H1 (cell line): ENCODE measurements at regions not wholly inside any gene's neighbourhood (a gene's known extent, or its start where the extent isn't known, plus 50 kb on each side); places are given as distances from the start of the nearest gene placed in this dataset.

ENCODE experiments used
- CBX5 ChIP-seq: fragments of 300-800, 300-1000 bp; sonication (generic); IDR thresholded peaks from 2 replicates; pipeline ENCODE4 v1.7.1; 2016; ENCODE audit warnings: antibody characterized with exemption, low read length, low read depth
- CBX8 ChIP-seq: fragments of 300-800, 300-1000 bp; sonication (generic); IDR thresholded peaks from 2 replicates; pipeline ENCODE4 v1.7.1; 2016; ENCODE audit warnings: low read depth, low read length, borderline replicate concordance
- CEBPB ChIP-seq: IDR thresholded peaks from 2 replicates; pipeline ENCODE4 v1.6.1; 2012; ENCODE audit warnings: low read depth, low read length
- CREB1 ChIP-seq: IDR thresholded peaks from 2 replicates; pipeline ENCODE4 v1.6.1; 2012; ENCODE audit warnings: inconsistent platforms
- EP300 ChIP-seq, 2 experiments: IDR thresholded peaks; 1 replicate in 1 of 2; 2 replicates in 1 of 2; pipeline ENCODE4 v1.6.1; 2011 to 2012; ENCODE audit warnings: low read depth in 2 of 2, low read length in 2 of 2, mild to moderate bottlenecking in 2 of 2, borderline replicate concordance in 1 of 2, inconsistent platforms in 1 of 2, moderate library complexity in 1 of 2
- EZH2 ChIP-seq: fragments of 200-600 bp; sonication (generic); IDR thresholded peaks from 2 replicates; pipeline ENCODE4 v1.7.1; 2012; ENCODE audit warnings: low read depth, mild to moderate bottlenecking, moderate library complexity, low read length, inconsistent platforms; ENCODE audit not compliant: severe bottlenecking
- POLR2A ChIP-seq, 2 experiments: IDR thresholded peaks; 1 replicate in 1 of 2; 2 replicates in 1 of 2; pipeline ENCODE4 v1.6.1; 2011; ENCODE audit warnings: low read depth in 2 of 2, low read length in 2 of 2, mild to moderate bottlenecking in 2 of 2; ENCODE audit errors: control extremely low read depth in 1 of 2
- POLR2AphosphoS5 ChIP-seq: IDR thresholded peaks from 2 replicates; pipeline ENCODE4 v1.6.1; 2011; ENCODE audit warnings: low read depth, low read length
- TAF1 ChIP-seq: IDR thresholded peaks from 2 replicates; pipeline ENCODE4 v1.6.1; 2011; ENCODE audit warnings: mild to moderate bottlenecking, low read depth, low read length
- TEAD4 ChIP-seq: IDR thresholded peaks from 2 replicates; pipeline ENCODE4 v1.6.1; 2012; ENCODE audit warnings: low read depth, low read length, inconsistent platforms, mixed read lengths
- TF ChIP-seq, protein P1 (sequence below), 3 experiments: IDR thresholded peaks; 1 replicate in 2 of 3; 2 replicates in 1 of 3; pipeline versions ENCODE4 v1.5.1 to v1.6.1; 2011; ENCODE audit warnings: low read length in 3 of 3, mild to moderate bottlenecking in 3 of 3, inconsistent platforms in 2 of 3, low read depth in 1 of 3, moderate library complexity in 1 of 3; ENCODE audit not compliant: insufficient read depth in 1 of 3; ENCODE audit errors: control extremely low read depth in 1 of 3
- TF ChIP-seq, protein P2 (sequence below): IDR thresholded peaks from 2 replicates; pipeline ENCODE4 v1.6.1; 2012; ENCODE audit warnings: low read length, inconsistent platforms

DNA sequence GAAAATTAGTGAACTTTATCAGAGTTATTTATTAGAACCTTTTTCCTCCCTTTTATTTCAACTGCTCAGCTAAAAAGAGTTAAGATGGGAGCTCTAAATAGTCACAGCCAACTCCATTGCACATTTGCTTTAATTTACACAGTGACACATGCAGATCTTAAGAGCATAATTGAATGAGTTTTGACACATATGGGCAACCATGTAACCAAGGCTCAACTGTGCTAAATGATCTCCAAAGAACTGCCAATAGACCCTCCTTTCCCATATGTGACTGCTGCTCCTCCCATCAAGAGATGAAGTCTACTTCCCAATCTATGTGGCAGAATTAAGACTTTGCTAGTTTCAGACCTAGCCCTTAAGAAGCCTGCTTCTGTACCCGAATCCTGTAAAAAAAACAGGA, 960.0 kb downstream of the BCL11B start:
- no peak for TF ChIP-seq TAF1
- TF ChIP-seq EP300 (IDR thresholded peaks at IDR 0.05; ENCODE audit: borderline replicate concordance in 1 of 2, low read depth in 2 of 2, low read length in 2 of 2): no peak
- TF ChIP-seq POLR2A (IDR thresholded peaks at IDR 0.05; ENCODE audit: control extremely low read depth in 1 of 2, low read depth in 2 of 2, low read length in 2 of 2): no peak
- no peak for TF ChIP-seq CEBPB
- TF ChIP-seq POLR2AphosphoS5: no peak
- no peak for TF ChIP-seq CBX5
- TF ChIP-seq CREB1: no peak
- TF ChIP-seq CBX8: no peak
- TF ChIP-seq, protein P1, sequence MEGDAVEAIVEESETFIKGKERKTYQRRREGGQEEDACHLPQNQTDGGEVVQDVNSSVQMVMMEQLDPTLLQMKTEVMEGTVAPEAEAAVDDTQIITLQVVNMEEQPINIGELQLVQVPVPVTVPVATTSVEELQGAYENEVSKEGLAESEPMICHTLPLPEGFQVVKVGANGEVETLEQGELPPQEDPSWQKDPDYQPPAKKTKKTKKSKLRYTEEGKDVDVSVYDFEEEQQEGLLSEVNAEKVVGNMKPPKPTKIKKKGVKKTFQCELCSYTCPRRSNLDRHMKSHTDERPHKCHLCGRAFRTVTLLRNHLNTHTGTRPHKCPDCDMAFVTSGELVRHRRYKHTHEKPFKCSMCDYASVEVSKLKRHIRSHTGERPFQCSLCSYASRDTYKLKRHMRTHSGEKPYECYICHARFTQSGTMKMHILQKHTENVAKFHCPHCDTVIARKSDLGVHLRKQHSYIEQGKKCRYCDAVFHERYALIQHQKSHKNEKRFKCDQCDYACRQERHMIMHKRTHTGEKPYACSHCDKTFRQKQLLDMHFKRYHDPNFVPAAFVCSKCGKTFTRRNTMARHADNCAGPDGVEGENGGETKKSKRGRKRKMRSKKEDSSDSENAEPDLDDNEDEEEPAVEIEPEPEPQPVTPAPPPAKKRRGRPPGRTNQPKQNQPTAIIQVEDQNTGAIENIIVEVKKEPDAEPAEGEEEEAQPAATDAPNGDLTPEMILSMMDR (IDR thresholded peaks at IDR 0.05; ENCODE audit: control extremely low read depth in 1 of 3, insufficient read depth in 1 of 3, low read depth in 1 of 3, low read length in 3 of 3): no peak
- no peak for TF ChIP-seq TEAD4
- TF ChIP-seq, protein P2, sequence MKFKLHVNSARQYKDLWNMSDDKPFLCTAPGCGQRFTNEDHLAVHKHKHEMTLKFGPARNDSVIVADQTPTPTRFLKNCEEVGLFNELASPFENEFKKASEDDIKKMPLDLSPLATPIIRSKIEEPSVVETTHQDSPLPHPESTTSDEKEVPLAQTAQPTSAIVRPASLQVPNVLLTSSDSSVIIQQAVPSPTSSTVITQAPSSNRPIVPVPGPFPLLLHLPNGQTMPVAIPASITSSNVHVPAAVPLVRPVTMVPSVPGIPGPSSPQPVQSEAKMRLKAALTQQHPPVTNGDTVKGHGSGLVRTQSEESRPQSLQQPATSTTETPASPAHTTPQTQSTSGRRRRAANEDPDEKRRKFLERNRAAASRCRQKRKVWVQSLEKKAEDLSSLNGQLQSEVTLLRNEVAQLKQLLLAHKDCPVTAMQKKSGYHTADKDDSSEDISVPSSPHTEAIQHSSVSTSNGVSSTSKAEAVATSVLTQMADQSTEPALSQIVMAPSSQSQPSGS: no peak
- no peak for TF ChIP-seq EZH2
